T-helper 9 cell (primary cell): ENCODE measurements at regions not wholly inside any gene's neighbourhood (a gene's known extent, or its start where the extent isn't known, plus 50 kb on each side); places are given as distances from the start of the nearest gene placed in this dataset.

Experiments
- DNase-seq: peaks from one replicate; pipeline ENCODE4 v3.0.0-alpha.2; 2020

DNA sequence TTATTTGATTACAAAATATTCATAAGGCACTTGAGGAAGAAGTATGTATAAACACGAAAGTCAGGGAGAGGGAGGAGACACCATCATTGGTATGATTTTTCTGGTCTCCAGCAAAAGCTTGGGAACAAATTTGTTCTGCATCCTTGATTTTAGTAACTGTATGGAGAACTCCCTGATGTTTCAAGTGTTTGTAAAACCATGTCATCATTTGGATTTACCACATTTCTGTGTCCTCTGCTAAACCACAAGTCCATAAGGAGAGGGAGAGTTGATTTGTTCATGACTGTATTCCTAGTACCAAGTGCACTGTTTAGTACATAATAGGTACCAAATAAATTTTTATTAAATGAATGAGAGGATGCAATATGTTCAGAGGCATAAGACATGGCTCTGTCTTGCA is 181.1 kb downstream of the BTG1 start:
- no peak for DNase-seq

DNA sequence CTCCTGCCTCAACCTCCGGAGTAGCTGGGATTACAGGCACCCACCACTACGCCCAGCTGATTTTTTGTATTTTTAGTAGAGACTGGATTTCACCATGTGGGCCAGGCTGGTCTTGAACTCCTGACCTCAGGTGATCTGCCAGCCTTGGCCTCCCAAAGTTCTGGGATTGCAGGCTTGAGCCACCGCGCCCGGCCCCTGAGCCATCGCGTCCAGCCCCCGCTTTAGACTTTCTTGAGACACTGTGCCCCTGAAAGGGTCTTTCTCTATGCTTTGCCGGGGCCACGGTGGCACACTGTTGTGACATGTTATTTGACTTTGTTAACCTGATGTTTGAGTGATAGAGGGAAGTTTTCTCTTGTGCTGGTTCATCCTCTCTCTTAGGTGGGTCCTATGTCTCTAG is 186.4 kb downstream of the BTG1 start:
- DNase-seq, result no peak

DNA sequence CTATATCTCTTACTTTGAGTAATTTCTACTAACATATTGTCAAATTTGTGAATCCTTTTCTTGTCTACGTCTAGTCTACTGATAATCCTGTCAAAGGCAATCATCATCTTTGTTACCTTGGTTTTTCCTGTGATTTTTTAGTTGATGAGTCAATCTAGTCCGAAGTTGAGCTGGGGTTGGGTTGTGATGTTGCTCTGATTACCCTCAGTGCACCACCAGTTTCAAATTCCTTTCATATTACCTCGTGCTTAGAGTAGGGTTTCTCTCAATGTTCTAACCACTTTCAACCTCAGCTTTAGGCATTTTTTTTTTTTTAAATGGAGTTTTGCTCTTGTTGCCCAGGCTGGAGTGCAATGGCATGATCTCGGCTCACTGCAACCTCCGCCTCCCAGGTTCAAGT is 186.8 kb downstream of the BTG1 start:
- no peak for DNase-seq

DNA sequence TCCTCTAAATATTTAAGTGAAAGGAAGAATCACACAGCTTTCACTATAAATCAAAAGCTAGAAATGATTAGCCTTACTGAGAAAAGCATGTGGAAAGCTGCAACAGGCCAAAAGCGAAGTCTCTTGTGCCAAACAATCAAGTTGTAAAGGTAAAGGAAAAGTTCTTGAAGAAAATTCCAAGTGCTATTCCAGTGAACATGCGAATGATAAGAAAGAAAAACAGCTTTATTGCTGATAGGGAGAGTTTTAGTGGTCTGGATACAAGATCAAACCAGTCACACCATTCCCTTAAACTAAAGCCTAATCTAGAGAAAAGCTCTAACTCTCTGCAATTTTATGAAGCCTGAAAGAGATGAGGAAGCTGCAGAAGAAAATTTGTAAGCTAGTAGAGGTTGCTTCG is 190.9 kb downstream of the BTG1 start:
- DNase-seq, result no peak

DNA sequence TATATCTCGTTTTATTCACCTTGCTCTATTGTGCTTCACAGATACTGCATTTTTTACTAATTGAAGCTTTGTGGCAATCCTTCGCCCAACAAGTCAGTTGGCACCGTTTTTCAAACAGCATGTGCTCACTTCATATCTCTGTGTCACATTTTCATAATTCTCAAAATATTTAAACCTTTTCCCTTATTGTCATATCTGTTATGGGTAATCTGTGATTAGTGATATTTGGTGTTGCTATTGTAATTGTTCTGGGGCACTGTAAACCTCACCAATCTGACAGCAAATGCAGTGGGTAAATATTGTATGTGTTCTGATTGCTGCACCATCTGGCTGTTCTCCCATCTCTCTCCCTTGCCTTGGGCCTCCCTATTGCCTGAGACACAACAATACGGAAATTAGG is 191.3 kb downstream of the BTG1 start:
- no peak for DNase-seq

DNA sequence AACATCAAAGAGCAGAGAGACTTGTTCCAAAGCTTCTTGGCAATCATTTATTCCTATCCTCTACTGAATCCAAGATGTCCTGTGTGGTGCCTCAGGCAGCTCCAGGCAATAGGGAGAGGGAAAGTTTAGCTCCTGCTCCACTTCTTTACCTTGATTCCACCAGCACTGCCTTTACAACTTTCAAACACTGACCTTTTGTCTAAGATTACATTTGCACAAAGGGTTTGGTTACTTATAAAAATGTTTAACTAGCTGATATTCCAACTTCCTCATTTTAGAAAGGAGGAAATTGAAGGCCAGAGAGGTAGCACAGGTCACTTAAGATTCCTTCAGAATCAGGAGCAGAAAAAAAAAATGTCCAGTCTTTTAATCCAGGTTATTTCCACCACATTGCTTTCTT is 192.7 kb downstream of the BTG1 start:
- DNase-seq, result no peak

DNA sequence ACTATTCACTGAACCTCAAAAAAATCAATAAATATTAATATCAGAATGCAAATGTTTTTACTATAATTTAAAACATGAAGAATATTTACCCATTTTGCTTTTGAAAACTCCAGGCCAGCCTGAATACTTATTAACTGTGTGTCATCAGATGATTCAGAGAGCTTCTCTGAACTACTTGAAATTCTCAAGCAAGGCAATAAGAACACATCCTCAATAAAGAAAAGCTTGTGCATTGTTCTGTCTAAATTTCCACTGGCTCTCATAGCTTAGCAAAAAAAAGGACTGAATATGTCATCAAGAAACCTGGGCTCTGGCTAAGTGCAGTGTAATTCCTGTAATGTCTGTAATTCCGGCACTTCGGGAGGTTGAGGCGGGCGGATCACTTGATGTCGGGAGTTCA is 194.1 kb downstream of the BTG1 start:
- no peak for DNase-seq

DNA sequence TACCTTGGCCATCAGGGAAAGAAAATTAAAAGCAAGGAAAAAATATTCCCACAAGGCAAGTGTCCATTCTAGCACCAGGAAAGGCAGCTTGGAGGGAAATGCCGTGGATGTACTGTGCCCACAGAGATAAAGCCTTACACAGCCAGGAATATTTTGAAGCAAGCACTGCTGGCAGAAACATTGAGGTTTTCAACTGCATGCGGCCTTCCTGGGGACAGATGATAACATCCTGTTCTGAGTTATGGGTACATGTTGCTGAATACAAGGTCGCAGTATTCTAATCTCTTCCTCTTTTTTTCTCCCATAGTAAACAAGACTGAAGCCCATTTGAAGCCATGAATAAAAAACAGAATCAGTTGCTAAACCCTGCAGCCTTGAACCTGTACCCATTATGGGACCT is 197.1 kb downstream of the BTG1 start:
- DNase-seq, result no peak

DNA sequence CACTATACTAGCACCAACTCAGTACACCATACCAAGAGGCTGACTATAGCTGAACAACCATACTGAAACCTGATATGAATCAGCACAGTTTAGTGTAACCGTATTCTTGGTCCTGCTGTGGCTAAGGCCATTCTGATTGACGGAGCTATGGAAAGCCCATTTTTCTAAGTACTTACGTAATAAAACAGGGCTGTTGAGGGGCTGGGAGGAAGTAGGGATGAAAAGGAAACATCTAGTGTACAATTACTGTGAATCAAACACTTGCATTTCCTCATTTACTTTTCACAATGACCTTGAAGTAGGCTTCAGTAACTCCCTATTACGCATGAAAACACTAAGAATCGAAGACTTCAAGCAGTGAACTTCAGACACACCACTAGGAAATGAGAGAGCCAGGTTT is 198.2 kb downstream of the BTG1 start:
- no peak for DNase-seq

DNA sequence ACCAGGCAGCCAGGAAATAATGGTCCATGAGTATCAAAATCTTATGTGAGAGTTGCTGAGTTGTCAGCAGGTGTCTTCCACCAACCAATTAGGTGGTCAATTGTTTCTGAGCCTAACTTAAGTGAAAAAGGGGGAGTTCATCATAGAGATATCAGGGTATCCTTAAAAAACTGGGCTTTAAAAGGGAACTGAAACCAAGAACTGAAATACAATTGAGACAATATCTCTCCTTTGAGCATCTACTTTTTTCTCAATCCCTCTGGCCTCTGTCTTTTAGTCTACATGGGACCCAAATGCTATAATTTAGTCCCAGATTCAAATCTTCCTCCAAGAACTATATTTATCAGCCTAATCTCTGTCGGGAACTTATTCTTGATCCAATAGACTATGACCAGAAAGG is 201.0 kb downstream of the BTG1 start:
- DNase-seq, result no peak

DNA sequence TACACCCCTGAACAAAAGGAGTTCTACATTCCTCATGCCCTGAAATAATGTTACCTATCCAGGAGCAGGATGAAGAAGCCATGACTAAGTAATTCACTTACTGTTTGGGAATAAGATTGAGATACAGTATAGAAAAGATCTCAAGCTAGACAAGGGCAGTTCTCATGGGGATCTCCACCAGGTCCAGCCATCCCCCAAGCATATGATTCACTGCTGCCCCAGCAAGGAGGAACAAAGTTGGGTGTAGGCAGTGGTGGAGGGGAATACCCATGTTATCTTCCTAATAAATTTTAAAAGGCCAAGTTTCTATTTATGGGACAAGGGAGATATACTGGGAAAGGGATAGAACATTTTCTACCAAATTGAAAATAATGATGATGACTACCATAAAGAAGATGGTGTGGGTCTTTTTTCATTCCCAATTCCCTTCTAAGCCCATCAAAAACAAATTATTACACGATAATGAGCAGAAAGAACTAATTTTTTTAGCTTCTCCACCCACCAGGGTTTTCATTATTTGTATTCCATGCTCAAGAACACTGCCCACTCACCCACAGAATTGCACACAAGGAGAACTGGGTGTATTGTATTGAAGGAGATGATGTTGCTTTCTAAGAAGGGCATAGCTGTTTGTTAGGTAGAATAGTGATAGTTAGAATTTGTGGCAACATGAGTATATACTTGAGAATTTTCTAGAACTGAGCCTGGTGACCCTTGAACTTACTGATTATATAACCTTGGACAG is 204.6 kb downstream of the BTG1 start:
- DNase-seq, result no peak

DNA sequence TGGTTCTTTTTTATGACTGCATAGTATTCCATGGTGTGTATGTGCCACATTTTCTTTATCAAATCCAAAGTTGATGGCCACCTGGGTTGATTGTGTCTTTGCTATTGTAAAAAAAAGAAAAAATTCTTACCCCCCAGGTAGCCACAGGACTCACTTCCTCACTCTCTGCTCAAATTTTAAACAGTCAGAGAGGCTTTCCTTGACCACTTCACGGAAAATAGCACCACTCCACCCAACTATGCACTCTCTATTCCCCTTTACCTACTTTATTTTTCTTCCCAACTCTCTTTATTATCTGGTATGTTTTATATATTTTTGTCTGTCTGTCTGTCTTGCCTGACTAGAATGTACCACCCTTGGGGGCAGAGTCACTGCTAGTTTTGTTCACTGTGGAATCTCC is 205.3 kb downstream of the BTG1 start:
- DNase-seq, result no peak

DNA sequence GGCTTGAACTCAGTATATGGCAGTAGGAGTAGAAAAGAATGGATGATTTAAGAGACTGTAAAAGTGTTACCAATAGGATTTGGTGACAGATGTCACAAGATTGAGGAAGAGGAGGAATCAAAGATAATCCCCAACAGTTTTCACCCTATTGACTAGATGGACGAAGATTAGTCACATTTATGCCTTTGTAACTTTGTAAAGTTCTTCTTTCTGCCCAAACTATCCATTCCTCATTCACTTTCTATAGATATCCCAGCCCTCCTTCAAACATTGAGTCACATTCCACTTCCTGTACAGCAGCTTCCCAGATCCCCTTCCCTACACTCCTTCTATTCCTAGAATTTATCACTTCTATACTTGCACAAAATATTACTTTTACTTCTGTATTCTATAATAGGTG is 207.9 kb downstream of the BTG1 start:
- no peak for DNase-seq

DNA sequence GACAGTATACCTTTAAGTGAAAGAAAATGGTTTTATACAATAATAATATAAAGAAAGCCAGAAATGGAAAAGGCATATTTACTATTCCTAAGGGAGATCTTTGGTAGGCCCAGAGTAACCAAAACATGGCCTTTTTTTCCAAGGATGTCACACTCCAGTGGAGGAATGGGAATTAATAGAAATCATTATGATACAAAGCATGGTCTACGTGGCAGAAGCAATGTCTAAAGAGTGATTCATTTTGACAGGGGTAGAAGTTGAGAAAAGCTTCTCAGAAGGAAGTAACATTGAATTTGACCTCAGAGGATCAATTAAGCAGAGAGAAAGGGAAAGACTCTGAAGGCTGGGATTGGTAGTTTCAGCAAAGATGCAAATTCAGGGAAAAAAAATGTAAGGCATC is 208.6 kb downstream of the BTG1 start:
- no peak for DNase-seq

DNA sequence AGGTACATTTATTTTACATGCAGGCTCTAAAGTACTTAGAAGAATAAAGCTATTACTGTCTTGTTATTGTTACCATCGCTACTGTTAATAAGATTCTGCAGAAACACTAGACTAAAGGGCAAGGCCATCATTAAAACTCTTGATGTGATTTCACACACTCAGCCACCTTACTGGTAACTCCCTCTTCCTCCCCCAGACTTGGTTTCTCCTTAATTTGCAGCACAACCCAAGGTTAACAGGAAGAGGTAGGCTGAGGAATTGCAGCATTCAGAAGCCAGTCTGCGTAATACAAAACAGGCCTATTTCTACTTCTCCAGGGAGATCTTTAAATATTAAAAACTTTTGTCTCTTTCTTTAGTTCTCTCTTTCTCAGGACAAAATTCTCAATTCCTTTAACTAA is 210.3 kb downstream of the BTG1 start:
- no peak for DNase-seq

DNA sequence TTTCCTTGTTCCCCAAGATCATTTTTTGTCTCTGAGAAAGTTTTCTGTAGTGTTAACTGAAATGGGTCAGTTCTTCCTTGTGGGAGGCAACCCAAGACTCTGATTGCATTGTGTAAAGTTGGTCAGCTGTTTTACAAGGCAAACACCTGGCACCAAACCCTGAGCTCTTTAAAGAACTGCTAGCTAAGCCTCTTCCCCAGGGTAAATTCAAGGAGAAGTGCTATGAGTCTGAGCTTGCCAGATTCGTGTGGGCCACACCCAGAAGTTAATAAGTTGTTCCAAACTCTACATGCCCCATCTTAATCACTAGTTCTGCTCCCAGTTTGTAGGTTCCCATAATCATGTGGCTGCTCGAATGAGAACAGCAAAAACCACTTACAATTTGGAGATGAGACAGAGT is 214.5 kb downstream of the BTG1 start:
- no peak for DNase-seq

DNA sequence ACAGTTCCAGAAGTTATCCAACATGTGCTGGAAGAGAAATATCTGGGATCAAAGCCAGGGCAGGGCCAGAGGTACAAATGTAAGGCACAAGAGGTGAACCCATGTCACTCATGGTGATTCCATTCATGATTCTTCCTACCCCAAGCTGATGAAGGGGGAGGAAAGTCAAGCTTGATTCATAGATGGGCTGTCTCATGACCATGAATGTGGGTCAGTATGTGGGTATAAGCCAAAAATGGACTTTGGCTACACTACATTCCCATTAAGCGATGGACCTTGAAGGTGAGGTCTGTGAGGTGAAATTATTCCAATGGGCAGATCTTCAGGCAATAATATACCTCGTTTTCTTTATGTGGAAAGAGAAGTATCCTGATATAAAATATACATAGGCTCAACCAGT is 217.1 kb downstream of the BTG1 start:
- DNase-seq, result no peak

DNA sequence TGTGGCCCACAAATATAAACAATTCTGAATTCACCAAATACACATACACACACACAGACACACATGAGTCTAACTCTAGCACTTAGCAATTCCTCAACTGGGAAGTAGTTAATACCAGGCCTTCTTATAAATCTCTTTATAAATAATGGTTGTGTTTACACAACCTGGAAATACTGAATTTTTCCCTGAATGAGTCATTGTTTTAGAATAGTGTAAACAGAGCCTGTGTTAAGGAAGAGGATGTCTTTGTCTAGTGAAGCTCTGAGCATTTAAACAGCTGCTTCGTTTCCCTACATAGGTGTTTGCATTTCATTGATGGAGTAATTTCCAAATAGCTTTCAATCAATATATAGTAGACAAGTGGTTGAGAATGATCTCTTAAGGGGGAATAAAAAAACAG is 218.8 kb downstream of the BTG1 start:
- no peak for DNase-seq

DNA sequence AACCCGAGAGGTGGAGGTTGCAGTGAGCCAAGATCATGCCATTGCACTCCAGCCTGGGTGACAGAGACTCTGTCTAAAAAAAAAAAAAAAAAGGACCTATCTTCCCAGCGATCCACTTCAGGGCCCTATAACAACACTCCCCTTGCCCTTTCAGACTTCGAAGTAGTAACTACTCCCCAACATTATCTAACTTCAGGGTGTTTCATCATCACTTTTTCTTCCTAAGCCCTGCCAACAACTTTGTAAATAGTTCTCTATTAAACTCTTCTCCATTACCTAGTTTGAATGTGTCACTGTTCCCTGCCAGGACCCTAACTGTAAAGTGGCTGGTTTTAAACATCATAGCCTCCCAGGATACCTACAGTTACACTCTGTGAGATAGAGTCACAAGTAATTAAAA is 220.8 kb downstream of the BTG1 start:
- DNase-seq, result no peak

DNA sequence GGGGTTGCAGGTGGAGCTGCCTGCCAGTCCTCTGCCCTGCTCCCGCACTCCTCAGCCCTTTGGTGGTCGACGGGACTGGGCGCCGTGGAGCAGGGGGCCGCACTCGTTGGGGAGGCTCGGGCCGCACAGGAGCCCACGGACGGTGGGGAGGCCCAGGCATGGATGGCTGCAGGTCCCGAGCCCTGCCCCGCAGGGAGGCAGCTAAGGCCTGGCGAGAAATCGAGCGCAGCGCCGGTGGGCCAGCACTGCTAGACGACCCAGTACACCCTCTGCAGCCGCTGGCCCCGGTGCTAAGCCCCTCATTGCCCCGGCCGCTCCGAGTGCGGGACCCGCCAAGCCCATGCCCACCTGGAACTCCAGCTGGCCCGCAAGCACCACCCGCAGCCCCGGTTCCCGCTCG is 221.8 kb downstream of the BTG1 start:
- DNase-seq, result no peak

DNA sequence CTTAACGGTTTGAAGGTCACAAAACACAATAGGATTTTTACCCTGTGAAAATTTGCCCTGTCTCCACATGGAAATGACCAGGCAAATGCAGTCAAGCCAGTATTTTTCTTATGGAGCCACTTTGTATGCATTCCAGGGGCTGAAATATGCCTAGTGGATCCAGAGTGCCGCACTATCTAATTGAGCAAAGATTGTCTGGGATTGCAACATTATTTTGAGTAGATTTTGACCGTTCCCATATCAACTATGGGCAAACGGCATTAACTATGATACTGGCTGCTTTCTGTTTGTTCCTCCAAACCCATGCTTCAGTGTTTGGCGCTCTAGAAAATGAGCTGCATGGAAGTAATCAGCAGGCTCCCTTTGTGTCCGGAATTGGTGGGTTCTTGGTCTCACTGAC is 223.0 kb downstream of the BTG1 start:
- DNase-seq, result no peak

DNA sequence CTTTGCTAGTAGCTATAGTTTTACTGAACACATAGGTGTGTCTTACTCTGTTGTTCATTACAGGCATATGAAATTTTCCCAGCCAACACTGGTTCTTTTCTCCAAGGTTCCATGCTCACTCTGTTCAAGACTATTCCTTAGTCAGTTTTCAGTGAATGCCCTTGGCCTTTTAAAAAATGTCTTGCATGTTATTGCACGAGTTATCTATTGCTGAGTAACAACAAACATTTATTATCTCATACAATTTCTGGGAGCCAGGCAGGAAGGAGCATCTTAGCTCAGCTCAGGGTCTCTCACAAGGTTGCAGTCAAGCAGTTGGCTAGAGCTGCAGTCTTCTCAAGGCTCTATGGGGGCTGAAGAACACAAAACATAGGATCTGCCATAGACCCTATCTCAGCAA is 223.5 kb downstream of the BTG1 start:
- DNase-seq, result no peak

DNA sequence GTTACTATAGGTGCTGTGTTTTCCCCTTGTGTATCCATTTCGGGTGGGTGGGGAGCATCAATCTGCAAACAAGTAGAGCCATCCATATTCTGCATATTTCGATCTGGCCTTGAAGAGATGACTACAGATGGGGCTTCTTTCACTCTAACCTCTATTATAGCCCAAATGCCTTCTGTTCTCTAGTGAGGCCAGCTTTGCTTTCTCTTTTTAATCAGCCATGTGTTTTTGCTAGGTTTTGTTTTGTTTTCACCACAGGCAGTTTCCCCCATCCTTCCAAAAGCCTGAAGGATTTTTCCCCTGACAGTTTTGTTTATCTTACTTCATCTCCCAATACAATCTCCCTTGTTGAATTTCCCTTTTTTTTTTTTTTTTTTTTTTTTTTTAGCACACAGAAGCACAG is 224.1 kb downstream of the BTG1 start:
- DNase-seq, result no peak

DNA sequence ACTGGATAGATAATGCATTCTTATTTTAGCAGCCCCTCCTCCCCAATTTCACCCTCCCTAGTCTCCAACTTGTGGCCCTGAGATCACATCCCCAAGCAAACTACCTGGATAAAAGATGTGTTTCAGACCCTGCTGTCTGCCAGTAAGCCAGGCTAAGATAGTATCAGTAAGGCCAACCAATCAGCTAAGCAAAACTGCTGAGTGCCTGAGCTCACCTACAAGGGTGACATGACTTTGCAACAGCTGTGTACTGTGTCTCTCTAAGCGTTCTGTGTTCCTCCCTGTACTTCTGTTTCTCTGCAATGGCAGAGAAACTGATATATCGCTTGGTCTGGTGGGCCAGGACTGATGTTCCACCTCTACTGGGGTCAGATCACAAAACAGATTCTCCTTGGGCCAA is 224.9 kb downstream of the BTG1 start:
- no peak for DNase-seq

DNA sequence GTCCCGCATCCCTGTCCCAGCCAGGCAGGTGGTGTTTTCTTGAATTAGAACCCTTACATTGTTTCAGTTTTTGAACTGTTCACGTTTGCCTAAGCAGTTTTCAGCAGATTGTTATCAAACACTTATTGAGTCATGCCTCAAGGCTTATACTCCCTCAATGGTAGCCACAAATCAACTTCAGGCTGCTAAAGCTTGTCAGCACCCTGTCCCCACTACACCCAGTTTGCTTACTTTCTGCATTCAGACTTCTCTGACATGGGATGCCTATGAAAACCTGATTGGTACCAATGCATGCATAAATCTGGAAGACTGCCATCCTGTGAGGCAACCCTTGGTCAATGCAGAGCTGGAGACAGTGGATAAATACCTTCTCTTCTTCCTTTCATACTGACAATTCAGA is 225.4 kb downstream of the BTG1 start:
- DNase-seq, result no peak

DNA sequence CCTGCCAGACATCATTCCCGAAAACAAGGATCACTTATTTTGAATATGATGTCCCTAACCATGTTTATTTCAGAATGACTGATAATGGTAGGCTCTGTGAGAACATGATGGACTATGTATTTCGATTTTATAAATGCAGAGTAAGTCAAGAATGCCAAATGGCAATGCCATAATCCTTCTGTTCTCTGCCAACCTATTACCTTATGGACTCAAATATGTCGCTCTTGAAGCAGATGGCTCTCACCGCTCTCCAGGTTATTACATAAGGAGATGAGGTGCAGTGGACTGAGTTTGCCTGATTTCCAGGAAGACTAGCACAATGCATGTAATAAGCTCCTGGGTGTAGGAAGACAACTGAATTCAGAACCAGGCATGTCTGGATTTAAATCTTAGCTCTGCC is 227.2 kb downstream of the BTG1 start:
- DNase-seq, result no peak
